H9 (cell line): ENCODE measurements at regions not wholly inside any gene's neighbourhood (a gene's known extent, or its start where the extent isn't known, plus 50 kb on each side); places are given as distances from the start of the nearest gene placed in this dataset.

ENCODE experiments used
- DNase-seq: peaks from one replicate; pipeline ENCODE4 v3.0.0-alpha.2; 2017
- H2AFZ ChIP-seq: one replicate; pipeline ENCODE4 v1.6.1; 2013; ENCODE audit warnings: mild to moderate bottlenecking, low read length, control low read depth, moderate library complexity
- H2AK5ac ChIP-seq: 2 replicates; pipeline ENCODE4 v1.6.1; 2013; ENCODE audit warnings: low read length, control low read depth, mixed read lengths; ENCODE audit not compliant: insufficient read length
- H2BK120ac ChIP-seq: one replicate; pipeline ENCODE4 v1.6.1; 2013; ENCODE audit warnings: low read depth, mild to moderate bottlenecking, low read length, control low read depth, inconsistent platforms; ENCODE audit not compliant: poor library complexity, severe bottlenecking
- H2BK12ac ChIP-seq: 2 replicates; pipeline ENCODE4 v1.6.1; 2013; ENCODE audit warnings: low read length, control low read depth, mixed read lengths, low read depth; ENCODE audit not compliant: insufficient read length
- H2BK15ac ChIP-seq: 2 replicates; pipeline ENCODE4 v1.6.1; 2013; ENCODE audit warnings: low read depth, low read length, control low read depth
- H2BK20ac ChIP-seq: one replicate; pipeline ENCODE4 v1.6.1; 2013; ENCODE audit warnings: low read depth, mild to moderate bottlenecking, low read length, control low read depth, inconsistent platforms; ENCODE audit not compliant: poor library complexity, severe bottlenecking
- H2BK5ac ChIP-seq: 2 replicates; pipeline ENCODE4 v1.6.1; 2013; ENCODE audit warnings: low read length, control low read depth, mixed read lengths; ENCODE audit not compliant: insufficient read length
- H3K14ac ChIP-seq: 2 replicates; pipeline ENCODE4 v1.6.1; 2013; ENCODE audit warnings: low read length, control low read depth; ENCODE audit not compliant: insufficient read depth
- H3K18ac ChIP-seq: 2 replicates; pipeline ENCODE4 v1.6.1; 2013; ENCODE audit warnings: low read depth, mild to moderate bottlenecking, mixed read lengths, low read length, control low read depth; ENCODE audit not compliant: insufficient read length
- H3K23ac ChIP-seq: 2 replicates; pipeline ENCODE4 v1.6.1; 2013; ENCODE audit warnings: low read length, control low read depth, mixed read lengths, low read depth; ENCODE audit not compliant: insufficient read length
- H3K23me2 ChIP-seq: 2 replicates; pipeline ENCODE4 v1.6.1; 2013; ENCODE audit warnings: low read depth, mild to moderate bottlenecking, mixed read lengths, low read length, control low read depth; ENCODE audit not compliant: insufficient read length, poor library complexity, severe bottlenecking
- H3K27ac ChIP-seq: 2 replicates; pipeline ENCODE4 v1.5.1; 2013; ENCODE audit warnings: low read length, control low read depth, mixed read lengths, low read depth; ENCODE audit not compliant: insufficient read length
- H3K27me3 ChIP-seq: 2 replicates; pipeline ENCODE4 v1.6.1; 2013; ENCODE audit warnings: low read length, control low read depth, inconsistent platforms; ENCODE audit not compliant: insufficient read depth
- H3K4ac ChIP-seq: 2 replicates; pipeline ENCODE4 v1.6.1; 2013; ENCODE audit warnings: low read depth, mild to moderate bottlenecking, control low read depth, inconsistent platforms, low read length, moderate library complexity
- H3K4me1 ChIP-seq: 2 replicates; pipeline ENCODE4 v1.6.1; 2013; ENCODE audit warnings: low read length, control low read depth, inconsistent platforms; ENCODE audit not compliant: insufficient read depth
- H3K4me2 ChIP-seq: 2 replicates; pipeline ENCODE4 v1.6.1; 2013; ENCODE audit warnings: low read length, control low read depth, mixed read lengths; ENCODE audit not compliant: insufficient read length, insufficient read depth
- H3K56ac ChIP-seq: 2 replicates; pipeline ENCODE4 v1.6.1; 2013; ENCODE audit warnings: low read depth, mild to moderate bottlenecking, mixed read lengths, low read length, control low read depth; ENCODE audit not compliant: insufficient read length
- H3K79me1 ChIP-seq: 2 replicates; pipeline ENCODE4 v1.6.1; 2013; ENCODE audit warnings: low read depth, mild to moderate bottlenecking, moderate library complexity, low read length, control low read depth, inconsistent platforms; ENCODE audit not compliant: insufficient read depth, poor library complexity, severe bottlenecking
- H3K79me2 ChIP-seq: 2 replicates; pipeline ENCODE4 v1.6.1; 2013; ENCODE audit warnings: low read length, control low read depth, inconsistent platforms; ENCODE audit not compliant: insufficient read depth
- H3K9ac ChIP-seq: 2 replicates; pipeline ENCODE4 v1.6.1; 2013; ENCODE audit warnings: low read length, control low read depth, mixed read lengths; ENCODE audit not compliant: insufficient read length; ENCODE audit errors: extremely low read depth
- H3K9me3 ChIP-seq: one replicate; pipeline ENCODE4 v1.6.1; 2013; ENCODE audit warnings: low read depth, low read length, inconsistent platforms; ENCODE audit not compliant: control insufficient read depth
- H3T11ph ChIP-seq: one replicate; pipeline ENCODE4 v1.6.1; 2013; ENCODE audit warnings: mild to moderate bottlenecking, low read length, control low read depth, inconsistent platforms
- H4K20me1 ChIP-seq: one replicate; pipeline ENCODE4 v1.6.1; 2013; ENCODE audit not compliant: control insufficient read depth, insufficient read length, insufficient read depth
- H4K5ac ChIP-seq: 2 replicates; pipeline ENCODE4 v1.6.1; 2013; ENCODE audit warnings: low read depth, mild to moderate bottlenecking, mixed read lengths, low read length, control low read depth; ENCODE audit not compliant: insufficient read length
- H4K8ac ChIP-seq: replicated peaks from 2 replicates; pipeline ENCODE4 v1.6.1; 2013; ENCODE audit warnings: low read length, control low read depth, mixed read lengths, low read depth; ENCODE audit not compliant: insufficient read length
- H4K91ac ChIP-seq: 2 replicates; pipeline ENCODE4 v1.6.1; 2013; ENCODE audit warnings: low read depth, mild to moderate bottlenecking, moderate library complexity, mixed read lengths, low read length, control low read depth; ENCODE audit not compliant: insufficient read length
- H3K27ac Mint-ChIP-seq, 3 experiments: 2 replicates in 2 of 3; 3 replicates in 1 of 3; pipeline ENCODE4 v1.8.0; 2020 to 2021; ENCODE audit warnings: mixed read lengths in 3 of 3, mild to moderate bottlenecking in 1 of 3, moderate library complexity in 1 of 3
- H3K27me3 Mint-ChIP-seq: 2 replicates; pipeline ENCODE4 v1.8.0; 2021; ENCODE audit warnings: low read depth, mild to moderate bottlenecking, moderate library complexity, mixed read lengths
- H3K36me3 Mint-ChIP-seq, 3 experiments: 2 replicates in 2 of 3; 3 replicates in 1 of 3; pipeline ENCODE4 v1.8.0; 2020 to 2021; ENCODE audit warnings: low read depth in 3 of 3, mixed read lengths in 3 of 3; ENCODE audit not compliant: insufficient read depth in 1 of 3
- H3K4me1 Mint-ChIP-seq, 2 experiments: 2 replicates each; pipeline ENCODE4 v1.8.0; 2020; ENCODE audit warnings: mixed read lengths in 2 of 2
- H3K4me3 Mint-ChIP-seq, 2 experiments: 2 replicates in 1 of 2; 3 replicates in 1 of 2; pipeline ENCODE4 v1.8.0; 2020 to 2021; ENCODE audit warnings: mild to moderate bottlenecking in 2 of 2, mixed read lengths in 2 of 2, moderate library complexity in 1 of 2
- H3K9me3 Mint-ChIP-seq, 2 experiments: 2 replicates in 1 of 2; 3 replicates in 1 of 2; pipeline ENCODE4 v1.8.0; 2020; ENCODE audit warnings: mild to moderate bottlenecking in 2 of 2, mixed read lengths in 2 of 2, moderate library complexity in 1 of 2
- WGBS: extraction: QIAGEN DNeasy Blood & Tissue Kit; methylation state at CpG from one replicate; pipeline ENCODE4 v1.1.7; 2013; ENCODE audit warnings: missing lambda C conversion rate, low lambda C conversion rate, mixed read lengths; ENCODE audit not compliant: insufficient read length; ENCODE audit errors: extremely low coverage; 5-methylcytosine and 5-hydroxymethylcytosine counted together
- TF ChIP-seq, protein P1 (sequence below): fragments of 200-600 bp; sonication (generic); conservative IDR thresholded peaks from 3 replicates; pipeline ENCODE4 v1.8.0; 2021; ENCODE audit warnings: antibody characterized with exemption, mild to moderate bottlenecking

DNA sequence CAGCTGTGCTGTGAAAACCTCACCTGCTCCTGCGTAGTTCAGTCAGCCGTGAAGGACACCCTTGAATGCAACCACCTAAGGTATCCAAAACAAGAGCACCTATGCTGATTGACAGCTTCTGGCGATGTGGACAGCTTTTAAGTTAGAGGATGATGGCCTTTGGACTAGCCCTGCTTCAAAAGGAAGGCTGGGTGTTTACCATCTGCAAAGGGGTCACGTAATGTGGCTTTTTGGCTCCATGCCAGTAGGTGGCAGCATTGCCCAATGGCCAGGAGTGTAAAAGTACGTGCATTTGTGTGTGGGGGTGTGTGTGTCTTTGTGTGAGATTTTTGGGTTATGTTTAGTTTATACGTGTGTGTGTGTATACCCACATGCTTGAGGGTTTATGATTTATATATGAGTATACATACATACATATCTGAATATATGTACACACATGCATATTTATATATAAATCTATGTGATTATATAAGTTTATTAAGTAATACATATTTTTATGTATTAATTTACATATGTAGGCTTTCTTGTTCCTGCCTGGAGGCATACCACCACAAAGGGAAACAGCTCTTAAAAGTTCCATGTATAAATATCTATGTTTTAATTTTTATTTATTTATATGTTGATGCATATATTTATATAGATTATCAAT is 236.3 kb upstream of the ANKRD30A start:
- Histone ChIP-seq H3K27ac (no peak overlapping the region), H3K79me2 (no peaks in the 10 kb centered on the region), H3K14ac (no peak overlapping the region), H4K20me1 (no peaks in the 10 kb centered on the region), H2BK12ac (no peak overlapping the region), H4K5ac (no peak overlapping the region), H2BK20ac (no peak overlapping the region), H3T11ph (no peak overlapping the region), H2AFZ (no peak overlapping the region), H3K79me1 (no peaks in the 10 kb centered on the region), H3K23me2 (no peaks in the 10 kb centered on the region), H3K9me3 (peaks cover 9% of the 10 kb centered on the region), H2BK5ac (no peak overlapping the region), H3K18ac (no peak overlapping the region), H3K9ac (no peak overlapping the region), H2BK15ac (no peak overlapping the region), H3K27me3 (no peaks in the 10 kb centered on the region), H3K4ac (no peak overlapping the region), H4K8ac (no peak overlapping the region), H3K23ac (no peak overlapping the region), H4K91ac (no peak overlapping the region), H3K4me1 (no peaks in the 10 kb centered on the region), H2AK5ac (no peak overlapping the region), H3K56ac (no peak overlapping the region), H2BK120ac (no peak overlapping the region), H3K4me2 (no peak overlapping the region)
- Mint-ChIP-seq H3K4me3 (no peak overlapping the region), H3K4me1 (no peaks in the 10 kb centered on the region), H3K9me3 (peaks cover 24 to 64% of the 10 kb centered on the region in 2 experiments), H3K27me3 (peaks cover 1% of the 10 kb centered on the region; the same call in 1 of the 2 replicates), H3K36me3 (0 out of 7 replicates have a peak, but pooled peaks cover 0 to 4% (median 0%) of the 10 kb centered on the region in 3 experiments), H3K27ac (no peak overlapping the region)
- peak; percentile 52 for DNase-seq
- WGBS = no CpG with 5 or more reads among the region's 6 CpGs
- TF ChIP-seq, protein P1, sequence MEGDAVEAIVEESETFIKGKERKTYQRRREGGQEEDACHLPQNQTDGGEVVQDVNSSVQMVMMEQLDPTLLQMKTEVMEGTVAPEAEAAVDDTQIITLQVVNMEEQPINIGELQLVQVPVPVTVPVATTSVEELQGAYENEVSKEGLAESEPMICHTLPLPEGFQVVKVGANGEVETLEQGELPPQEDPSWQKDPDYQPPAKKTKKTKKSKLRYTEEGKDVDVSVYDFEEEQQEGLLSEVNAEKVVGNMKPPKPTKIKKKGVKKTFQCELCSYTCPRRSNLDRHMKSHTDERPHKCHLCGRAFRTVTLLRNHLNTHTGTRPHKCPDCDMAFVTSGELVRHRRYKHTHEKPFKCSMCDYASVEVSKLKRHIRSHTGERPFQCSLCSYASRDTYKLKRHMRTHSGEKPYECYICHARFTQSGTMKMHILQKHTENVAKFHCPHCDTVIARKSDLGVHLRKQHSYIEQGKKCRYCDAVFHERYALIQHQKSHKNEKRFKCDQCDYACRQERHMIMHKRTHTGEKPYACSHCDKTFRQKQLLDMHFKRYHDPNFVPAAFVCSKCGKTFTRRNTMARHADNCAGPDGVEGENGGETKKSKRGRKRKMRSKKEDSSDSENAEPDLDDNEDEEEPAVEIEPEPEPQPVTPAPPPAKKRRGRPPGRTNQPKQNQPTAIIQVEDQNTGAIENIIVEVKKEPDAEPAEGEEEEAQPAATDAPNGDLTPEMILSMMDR = peak; percentile 79
